Body of pancreas (tissue), 4 donors: ENCODE measurements at regions not wholly inside any gene's neighbourhood (a gene's known extent, or its start where the extent isn't known, plus 50 kb on each side); places are given as distances from the start of the nearest gene placed in this dataset.

Experiments used
- POLR2A ChIP-seq, 3 donors: fragments of 450-650 bp; IDR thresholded peaks; one replicate each; pipeline ENCODE4 v1.6.1; 2016; ENCODE audit warnings: antibody characterized with exemption in 3 of 3, mild to moderate bottlenecking in 2 of 3
- TF ChIP-seq, protein P1 (sequence below), 7 experiments: fragments of 450-650 bp in 4 of 7; fragments of 200-600 bp in 3 of 7; sonication (generic) in 3 of 7; IDR thresholded peaks; one replicate each; pipeline ENCODE4 v1.5.1; 2016 to 2019; ENCODE audit warnings: antibody characterized with exemption in 7 of 7

DNA sequence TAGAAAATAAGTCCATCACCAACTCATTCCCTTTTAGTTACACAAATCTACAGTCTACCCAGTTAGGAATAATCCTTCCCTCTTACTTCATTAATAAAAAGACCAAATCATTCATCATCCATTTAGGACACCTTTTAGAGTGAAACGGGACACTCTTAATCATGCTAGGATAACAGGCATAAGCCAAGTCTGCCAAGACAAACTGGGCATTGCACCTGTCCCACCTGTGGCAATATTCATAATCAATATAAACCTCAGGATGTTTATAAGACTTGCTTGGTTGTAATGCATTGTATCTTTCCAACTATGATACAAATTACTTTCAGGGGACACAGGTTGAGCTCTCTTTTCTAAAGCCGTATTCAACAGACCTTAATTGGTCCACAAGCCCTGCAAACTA, 82.7 kb upstream of the SH3BP4 start:
- TF ChIP-seq, protein P1, sequence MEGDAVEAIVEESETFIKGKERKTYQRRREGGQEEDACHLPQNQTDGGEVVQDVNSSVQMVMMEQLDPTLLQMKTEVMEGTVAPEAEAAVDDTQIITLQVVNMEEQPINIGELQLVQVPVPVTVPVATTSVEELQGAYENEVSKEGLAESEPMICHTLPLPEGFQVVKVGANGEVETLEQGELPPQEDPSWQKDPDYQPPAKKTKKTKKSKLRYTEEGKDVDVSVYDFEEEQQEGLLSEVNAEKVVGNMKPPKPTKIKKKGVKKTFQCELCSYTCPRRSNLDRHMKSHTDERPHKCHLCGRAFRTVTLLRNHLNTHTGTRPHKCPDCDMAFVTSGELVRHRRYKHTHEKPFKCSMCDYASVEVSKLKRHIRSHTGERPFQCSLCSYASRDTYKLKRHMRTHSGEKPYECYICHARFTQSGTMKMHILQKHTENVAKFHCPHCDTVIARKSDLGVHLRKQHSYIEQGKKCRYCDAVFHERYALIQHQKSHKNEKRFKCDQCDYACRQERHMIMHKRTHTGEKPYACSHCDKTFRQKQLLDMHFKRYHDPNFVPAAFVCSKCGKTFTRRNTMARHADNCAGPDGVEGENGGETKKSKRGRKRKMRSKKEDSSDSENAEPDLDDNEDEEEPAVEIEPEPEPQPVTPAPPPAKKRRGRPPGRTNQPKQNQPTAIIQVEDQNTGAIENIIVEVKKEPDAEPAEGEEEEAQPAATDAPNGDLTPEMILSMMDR (IDR thresholded peaks at IDR 0.05), result no peak
- no peak for TF ChIP-seq POLR2A (IDR thresholded peaks at IDR 0.05)
